ENCODE measurements at regions not wholly inside any gene's neighbourhood (a gene's known extent, or its start where the extent isn't known, plus 50 kb on each side); places are given as distances from the start of the nearest gene placed in this dataset.

- Histone ChIP-seq H3K4me1 (ENCODE audit: control insufficient read depth in 1 of 2, insufficient read depth in 2 of 2, low read length in 2 of 2) (no peaks in the 10 kb centered on the region), H3K9me3 (ENCODE audit: control insufficient read depth in 1 of 2, insufficient read depth in 1 of 2, low read depth in 1 of 2, low read length in 2 of 2) (peaks cover 0 to 4% of the 10 kb centered on the region in 2 experiments; a peak in 2 of 4 replicates), H3K4me2 (ENCODE audit: low read length) (no peak overlapping the region), H3K9ac (ENCODE audit: low read length) (no peak overlapping the region), H3K79me2 (ENCODE audit: insufficient read depth, low read length) (no peaks in the 10 kb centered on the region), H3K4me3 (replicated peaks in 1 of 2; ENCODE audit: low read depth in 1 of 2, low read length in 2 of 2) (no peak overlapping the region), H3K9me2 (ENCODE audit: insufficient read depth) (no peaks in the 10 kb centered on the region), H2AFZ (ENCODE audit: low read depth, low read length, poor library complexity, severe bottlenecking) (no peak overlapping the region), H3K27ac (ENCODE audit: low read depth, low read length) (no peak overlapping the region), H3K36me3 (ENCODE audit: control insufficient read depth in 1 of 2, insufficient read depth in 2 of 2, low read length in 2 of 2) (no peaks in the 10 kb centered on the region), H4K20me1 (ENCODE audit: insufficient read depth) (no peaks in the 10 kb centered on the region), H3K27me3 (ENCODE audit: insufficient read depth, low read length) (no peaks in the 10 kb centered on the region)
- no TSS peak for BruUV-seq (replicated peaks)
- DNase-seq (ENCODE audit: low read depth, low spot score) (no peak), ATAC-seq (no peak)
- TF ChIP-seq YY1 (IDR thresholded peaks at IDR 0.05; ENCODE audit: extremely low read depth, insufficient replicate concordance, low read depth, low read length) (no peak), ZFX (IDR thresholded peaks at IDR 0.05) (no peak), SIN3A (IDR thresholded peaks at IDR 0.05; ENCODE audit: low read depth) (no peak), CTCF (IDR thresholded peaks at IDR 0.05 in 2 of 3, conservative IDR thresholded peaks at IDR 0.05 in 1 of 3; ENCODE audit: borderline replicate concordance in 1 of 3, insufficient read depth in 1 of 3, low read depth in 2 of 3, low read length in 2 of 3) (no peak), FOSL1 (IDR thresholded peaks at IDR 0.05; ENCODE audit: low read depth) (no peak), CEBPB (IDR thresholded peaks at IDR 0.05; ENCODE audit: low read depth) (no peak), ZBTB33 (IDR thresholded peaks at IDR 0.05; ENCODE audit: extremely low read depth, insufficient replicate concordance, low read length) (no peak), POLR2A (IDR thresholded peaks at IDR 0.05; ENCODE audit: borderline replicate concordance, extremely low read depth, insufficient read depth, insufficient read length) (no peak), SRF (IDR thresholded peaks at IDR 0.05; ENCODE audit: low read depth) (no peak), EZH2phosphoT487 (IDR thresholded peaks at IDR 0.05; ENCODE audit: borderline replicate concordance) (no peak), EZH2 (IDR thresholded peaks at IDR 0.05) (no peak), TCF7L2 (IDR thresholded peaks at IDR 0.05; ENCODE audit: borderline replicate concordance, extremely low read depth, insufficient read depth, insufficient read length) (no peak), CBX3 (IDR thresholded peaks at IDR 0.05; ENCODE audit: low read depth) (no peak), ELF1 (IDR thresholded peaks at IDR 0.05; ENCODE audit: borderline replicate concordance, low read depth) (no peak), JUND (IDR thresholded peaks at IDR 0.05) (no peak), POLR2AphosphoS5 (IDR thresholded peaks at IDR 0.05; ENCODE audit: low read depth, low read length) (no peak), ZNF274 (IDR thresholded peaks at IDR 0.05; ENCODE audit: low read depth, low read length) (no peak)
- RAD21 ChIA-PET (ENCODE audit: low non-redundant PET in 1 of 2, low total read pairs in 2 of 2, uncharacterized antibody in 2 of 2, unreplicated experiment in 2 of 2) = no interaction called here
- POLR2A ChIA-PET = no interaction called here
- CTCF ChIA-PET = no interaction called here
- intact Hi-C loops (cut with micrococcal nuclease) = no loop called here
These were observed 308.9 kb upstream of the ANO3 start for GRCh38 chr11:26023057-26023456.

Measured in HCT116 (cell line).